ENCODE measurements at regions not wholly inside any gene's neighbourhood (a gene's known extent, or its start where the extent isn't known, plus 50 kb on each side); places are given as distances from the start of the nearest gene placed in this dataset.

GRCh38 chr11:42075180-42075579 is 615.7 kb upstream of the LRRC4C start:
- intact Hi-C loops (cut with DNase I; ENCODE audit: low total_unique reads), result no loop called here
- DNase-seq, result no peak

GRCh38 chr11:42077794-42078193 is 618.3 kb upstream of the LRRC4C start:
- H3K4me3 ChIP-seq, result no peak overlapping the region
- no peaks in the 10 kb centered on the region for H3K27me3 ChIP-seq
- H3K4me1 ChIP-seq, result no peaks in the 10 kb centered on the region
- DNase-seq, result no peak
- TF ChIP-seq CTCF (IDR thresholded peaks at IDR 0.05), result no peak
- no peaks in the 10 kb centered on the region for H3K9me3 ChIP-seq
- intact Hi-C loops (cut with DNase I; ENCODE audit: low total_unique reads), result no loop called here
- no peak overlapping the region for H3K27ac ChIP-seq
- no peaks in the 10 kb centered on the region for H3K36me3 ChIP-seq

More at GRCh38 chr11:42075180-42075579, 615.7 kb upstream of the LRRC4C start:
- no peak overlapping the region for H3K4me3 ChIP-seq
- no peak for TF ChIP-seq CTCF (IDR thresholded peaks at IDR 0.05)
- H3K27ac ChIP-seq, result no peak overlapping the region
- no peaks in the 10 kb centered on the region for H3K4me1 ChIP-seq
- no peaks in the 10 kb centered on the region for H3K36me3 ChIP-seq
- H3K9me3 ChIP-seq, result no peaks in the 10 kb centered on the region
- no peaks in the 10 kb centered on the region for H3K27me3 ChIP-seq

GRCh38 chr11:42085736-42086135 is 626.3 kb upstream of the LRRC4C start:
- H3K27ac ChIP-seq, result no peak overlapping the region
- intact Hi-C loops (cut with DNase I; ENCODE audit: low total_unique reads), result no loop called here
- H3K9me3 ChIP-seq, result no peaks in the 10 kb centered on the region
- TF ChIP-seq CTCF (IDR thresholded peaks at IDR 0.05), result no peak
- no peaks in the 10 kb centered on the region for H3K27me3 ChIP-seq
- no peaks in the 10 kb centered on the region for H3K4me1 ChIP-seq
- DNase-seq, result no peak
- H3K36me3 ChIP-seq, result no peaks in the 10 kb centered on the region
- H3K4me3 ChIP-seq, result no peak overlapping the region

GRCh38 chr11:42093541-42093940 is 634.1 kb upstream of the LRRC4C start:
- Histone ChIP-seq H3K27me3 (no peaks in the 10 kb centered on the region), H3K4me3 (no peak overlapping the region), H3K36me3 (no peaks in the 10 kb centered on the region), H3K9me3 (peaks cover 0 to 5% (median 0%) of the 10 kb centered on the region in 3 donors), H3K4me1 (no peaks in the 10 kb centered on the region), H3K27ac (no peak overlapping the region)
- intact Hi-C loops (cut with DNase I; ENCODE audit: low total_unique reads), result no loop called here
- no peak for TF ChIP-seq CTCF (IDR thresholded peaks at IDR 0.05)
- no peak for DNase-seq

- intact Hi-C loops (cut with DNase I; ENCODE audit: low total_unique reads), result no loop called here
- Histone ChIP-seq H3K36me3 (no peaks in the 10 kb centered on the region), H3K4me1 (no peaks in the 10 kb centered on the region), H3K4me3 (no peak overlapping the region), H3K27me3 (no peaks in the 10 kb centered on the region), H3K27ac (no peak overlapping the region), H3K9me3 (peaks cover 0 to 5% (median 0%) of the 10 kb centered on the region in 3 donors)
- TF ChIP-seq CTCF (IDR thresholded peaks at IDR 0.05), result no peak
- no peak for DNase-seq
Observed at GRCh38 chr11:42098075-42098474, 638.6 kb upstream of the LRRC4C start.

GRCh38 chr11:42112866-42113265 is 653.4 kb upstream of the LRRC4C start:
- H3K4me3 ChIP-seq, result no peak overlapping the region
- no peak for TF ChIP-seq CTCF (IDR thresholded peaks at IDR 0.05)
- no peaks in the 10 kb centered on the region for H3K4me1 ChIP-seq
- no peaks in the 10 kb centered on the region for H3K36me3 ChIP-seq
- no peak for DNase-seq
- H3K9me3 ChIP-seq, result no peaks in the 10 kb centered on the region
- H3K27me3 ChIP-seq, result no peaks in the 10 kb centered on the region
- intact Hi-C loops (cut with DNase I; ENCODE audit: low total_unique reads), result no loop called here
- no peak overlapping the region for H3K27ac ChIP-seq

All from tibial artery (tissue), 4 donors.